ENCODE measurements at regions not wholly inside any gene's neighbourhood (a gene's known extent, or its start where the extent isn't known, plus 50 kb on each side); places are given as distances from the start of the nearest gene placed in this dataset.

DNA sequence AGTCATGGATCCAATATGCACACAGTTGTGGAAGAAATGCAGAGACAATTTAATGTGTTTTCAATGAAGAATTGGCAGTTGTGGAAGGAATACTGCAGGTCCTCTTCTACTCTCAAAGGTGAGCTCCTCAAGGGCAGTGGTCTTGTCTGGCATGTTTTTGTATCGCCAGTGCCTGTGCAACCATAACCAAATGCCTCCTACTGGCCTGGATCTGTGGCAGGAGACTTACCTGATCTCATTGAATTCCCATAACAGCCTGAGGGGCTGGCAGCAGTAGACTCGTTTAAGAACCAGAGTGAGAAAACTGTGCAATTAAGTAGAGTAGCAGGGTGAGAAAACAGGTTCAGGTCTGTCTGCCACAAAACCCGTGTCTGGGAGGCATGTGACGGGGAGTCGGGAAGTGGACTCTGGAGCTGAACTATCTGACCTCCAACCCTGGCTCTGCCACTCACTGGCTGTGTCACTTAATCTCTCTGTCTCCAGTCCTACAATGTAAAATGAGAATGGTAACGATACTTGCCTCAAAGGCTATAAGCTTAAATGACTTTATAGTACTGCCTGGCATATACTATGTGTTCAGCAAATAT lies 268.2 kb upstream of the SSTR1 start:
- TF ChIP-seq, protein P1, sequence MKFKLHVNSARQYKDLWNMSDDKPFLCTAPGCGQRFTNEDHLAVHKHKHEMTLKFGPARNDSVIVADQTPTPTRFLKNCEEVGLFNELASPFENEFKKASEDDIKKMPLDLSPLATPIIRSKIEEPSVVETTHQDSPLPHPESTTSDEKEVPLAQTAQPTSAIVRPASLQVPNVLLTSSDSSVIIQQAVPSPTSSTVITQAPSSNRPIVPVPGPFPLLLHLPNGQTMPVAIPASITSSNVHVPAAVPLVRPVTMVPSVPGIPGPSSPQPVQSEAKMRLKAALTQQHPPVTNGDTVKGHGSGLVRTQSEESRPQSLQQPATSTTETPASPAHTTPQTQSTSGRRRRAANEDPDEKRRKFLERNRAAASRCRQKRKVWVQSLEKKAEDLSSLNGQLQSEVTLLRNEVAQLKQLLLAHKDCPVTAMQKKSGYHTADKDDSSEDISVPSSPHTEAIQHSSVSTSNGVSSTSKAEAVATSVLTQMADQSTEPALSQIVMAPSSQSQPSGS (CRISPR knock-in tag; IDR thresholded peaks at IDR 0.05) = no peak
- TF ChIP-seq, protein P2, sequence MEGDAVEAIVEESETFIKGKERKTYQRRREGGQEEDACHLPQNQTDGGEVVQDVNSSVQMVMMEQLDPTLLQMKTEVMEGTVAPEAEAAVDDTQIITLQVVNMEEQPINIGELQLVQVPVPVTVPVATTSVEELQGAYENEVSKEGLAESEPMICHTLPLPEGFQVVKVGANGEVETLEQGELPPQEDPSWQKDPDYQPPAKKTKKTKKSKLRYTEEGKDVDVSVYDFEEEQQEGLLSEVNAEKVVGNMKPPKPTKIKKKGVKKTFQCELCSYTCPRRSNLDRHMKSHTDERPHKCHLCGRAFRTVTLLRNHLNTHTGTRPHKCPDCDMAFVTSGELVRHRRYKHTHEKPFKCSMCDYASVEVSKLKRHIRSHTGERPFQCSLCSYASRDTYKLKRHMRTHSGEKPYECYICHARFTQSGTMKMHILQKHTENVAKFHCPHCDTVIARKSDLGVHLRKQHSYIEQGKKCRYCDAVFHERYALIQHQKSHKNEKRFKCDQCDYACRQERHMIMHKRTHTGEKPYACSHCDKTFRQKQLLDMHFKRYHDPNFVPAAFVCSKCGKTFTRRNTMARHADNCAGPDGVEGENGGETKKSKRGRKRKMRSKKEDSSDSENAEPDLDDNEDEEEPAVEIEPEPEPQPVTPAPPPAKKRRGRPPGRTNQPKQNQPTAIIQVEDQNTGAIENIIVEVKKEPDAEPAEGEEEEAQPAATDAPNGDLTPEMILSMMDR (CRISPR knock-in tag; IDR thresholded peaks at IDR 0.05) = no peak
- no peak for TF ChIP-seq EZH2 (conservative IDR thresholded peaks at IDR 0.05; ENCODE audit: low read depth, low read length)
- TF ChIP-seq, protein P3, sequence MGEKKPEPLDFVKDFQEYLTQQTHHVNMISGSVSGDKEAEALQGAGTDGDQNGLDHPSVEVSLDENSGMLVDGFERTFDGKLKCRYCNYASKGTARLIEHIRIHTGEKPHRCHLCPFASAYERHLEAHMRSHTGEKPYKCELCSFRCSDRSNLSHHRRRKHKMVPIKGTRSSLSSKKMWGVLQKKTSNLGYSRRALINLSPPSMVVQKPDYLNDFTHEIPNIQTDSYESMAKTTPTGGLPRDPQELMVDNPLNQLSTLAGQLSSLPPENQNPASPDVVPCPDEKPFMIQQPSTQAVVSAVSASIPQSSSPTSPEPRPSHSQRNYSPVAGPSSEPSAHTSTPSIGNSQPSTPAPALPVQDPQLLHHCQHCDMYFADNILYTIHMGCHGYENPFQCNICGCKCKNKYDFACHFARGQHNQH (CRISPR knock-in tag; IDR thresholded peaks at IDR 0.05) = no peak
- no peak for TF ChIP-seq KLF16 (CRISPR knock-in tag; IDR thresholded peaks at IDR 0.05)
- no peak for TF ChIP-seq POLR2A (IDR thresholded peaks at IDR 0.05; ENCODE audit: insufficient read depth in 1 of 2, low read depth in 2 of 2, low read length in 2 of 2)
- TF ChIP-seq HNRNPLL (IDR thresholded peaks at IDR 0.05; ENCODE audit: low read depth, low read length, poor library complexity, severe bottlenecking) = no peak
- TF ChIP-seq, protein P4, sequence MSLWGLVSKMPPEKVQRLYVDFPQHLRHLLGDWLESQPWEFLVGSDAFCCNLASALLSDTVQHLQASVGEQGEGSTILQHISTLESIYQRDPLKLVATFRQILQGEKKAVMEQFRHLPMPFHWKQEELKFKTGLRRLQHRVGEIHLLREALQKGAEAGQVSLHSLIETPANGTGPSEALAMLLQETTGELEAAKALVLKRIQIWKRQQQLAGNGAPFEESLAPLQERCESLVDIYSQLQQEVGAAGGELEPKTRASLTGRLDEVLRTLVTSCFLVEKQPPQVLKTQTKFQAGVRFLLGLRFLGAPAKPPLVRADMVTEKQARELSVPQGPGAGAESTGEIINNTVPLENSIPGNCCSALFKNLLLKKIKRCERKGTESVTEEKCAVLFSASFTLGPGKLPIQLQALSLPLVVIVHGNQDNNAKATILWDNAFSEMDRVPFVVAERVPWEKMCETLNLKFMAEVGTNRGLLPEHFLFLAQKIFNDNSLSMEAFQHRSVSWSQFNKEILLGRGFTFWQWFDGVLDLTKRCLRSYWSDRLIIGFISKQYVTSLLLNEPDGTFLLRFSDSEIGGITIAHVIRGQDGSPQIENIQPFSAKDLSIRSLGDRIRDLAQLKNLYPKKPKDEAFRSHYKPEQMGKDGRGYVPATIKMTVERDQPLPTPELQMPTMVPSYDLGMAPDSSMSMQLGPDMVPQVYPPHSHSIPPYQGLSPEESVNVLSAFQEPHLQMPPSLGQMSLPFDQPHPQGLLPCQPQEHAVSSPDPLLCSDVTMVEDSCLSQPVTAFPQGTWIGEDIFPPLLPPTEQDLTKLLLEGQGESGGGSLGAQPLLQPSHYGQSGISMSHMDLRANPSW (CRISPR knock-in tag; IDR thresholded peaks at IDR 0.05; ENCODE audit: borderline replicate concordance) = no peak
- TF ChIP-seq ATF1 (CRISPR knock-in tag; IDR thresholded peaks at IDR 0.05) = no peak
- TF ChIP-seq SMC3 (IDR thresholded peaks at IDR 0.05; ENCODE audit: low read length) = no peak
- TF ChIP-seq ZFP37 (CRISPR knock-in tag; IDR thresholded peaks at IDR 0.05; ENCODE audit: borderline replicate concordance) = no peak
